Tibial artery (tissue), 4 donors: ENCODE measurements at regions not wholly inside any gene's neighbourhood (a gene's known extent, or its start where the extent isn't known, plus 50 kb on each side); places are given as distances from the start of the nearest gene placed in this dataset.
"Not testable (repeated sequence)": the region's sequence is repeated elsewhere in the genome, so short reads cannot be mapped to it uniquely, and the experiment has no call there.

ENCODE experiments used
- DNase-seq, 2 donors: peaks; one replicate each; pipeline ENCODE4 v3.0.0-alpha.2; 2019
- H3K27ac ChIP-seq, 2 donors: fragments of 200-600 bp; sonication (generic) in 1 of 2; 1 replicate in 1 of 2; 2 replicates in 1 of 2; pipeline ENCODE4 v1.5.1; 2018 to 2019; ENCODE audit warnings: mild to moderate bottlenecking in 1 of 2
- H3K27me3 ChIP-seq, 2 donors: fragments of 200-600 bp; sonication (generic) in 1 of 2; one replicate each; pipeline versions ENCODE4 v1.5.1 to v1.6.0; 2016 to 2019
- H3K36me3 ChIP-seq, 3 donors: fragments of 200-600 bp; sonication (generic) in 2 of 3; one replicate each; pipeline ENCODE4 v1.5.1; 2016 to 2019; ENCODE audit warnings: mild to moderate bottlenecking in 2 of 3
- H3K4me1 ChIP-seq, 4 donors: fragments of 200-600 bp; sonication (generic) in 2 of 4; 1 replicate in 3 of 4; 2 replicates in 1 of 4; pipeline ENCODE4 v1.5.1; 2016 to 2019
- H3K4me3 ChIP-seq, 2 donors: fragments of 200-600 bp; sonication (generic) in 1 of 2; 1 replicate in 1 of 2; 2 replicates in 1 of 2; pipeline ENCODE4 v1.5.1; 2018 to 2019; ENCODE audit warnings: mild to moderate bottlenecking in 2 of 2
- H3K9me3 ChIP-seq, 3 donors: fragments of 200-600 bp; sonication (generic) in 1 of 3; one replicate each; pipeline ENCODE4 v1.5.1; 2016 to 2019
- intact Hi-C: fragments of 100-400 bp; cut with DNase I; formaldehyde crosslinking; loops from one replicate; pipeline ENCODE4 v1.15.0; 2023; ENCODE audit warnings: low total_unique reads
- TF ChIP-seq, protein P1 (sequence below), 2 experiments: fragments of 200-600 bp in 1 of 2; fragments of 450-650 bp in 1 of 2; IDR thresholded peaks; one replicate each; pipeline ENCODE4 v1.5.1; 2017 to 2019; ENCODE audit warnings: antibody characterized with exemption in 2 of 2, mild to moderate bottlenecking in 1 of 2, moderate library complexity in 1 of 2

DNA sequence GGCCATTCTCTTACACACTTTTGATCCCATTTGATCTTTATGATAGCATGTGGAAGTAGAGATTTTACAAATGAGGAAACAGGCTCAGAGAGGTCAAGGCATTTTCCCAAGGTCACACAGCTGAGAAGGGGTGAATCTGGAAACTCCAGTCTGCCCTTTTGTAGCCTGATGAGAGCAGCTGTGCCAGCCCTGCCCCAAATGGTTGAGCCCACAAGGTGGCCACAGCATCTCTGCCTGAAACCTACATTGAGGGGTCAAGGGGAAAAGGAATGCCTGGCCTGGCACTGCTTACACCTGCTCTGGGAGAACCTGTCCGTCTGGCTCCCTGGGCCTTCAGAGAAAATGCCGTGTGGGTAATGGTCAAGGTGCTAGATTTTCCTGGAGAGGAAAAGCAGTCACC lies 200.2 kb upstream of the LINGO1 start:
- peaks cover 0 to 39% of the 10 kb centered on the region in 2 donors for H3K27me3 ChIP-seq
- no peak overlapping the region for H3K4me3 ChIP-seq
- TF ChIP-seq, protein P1, sequence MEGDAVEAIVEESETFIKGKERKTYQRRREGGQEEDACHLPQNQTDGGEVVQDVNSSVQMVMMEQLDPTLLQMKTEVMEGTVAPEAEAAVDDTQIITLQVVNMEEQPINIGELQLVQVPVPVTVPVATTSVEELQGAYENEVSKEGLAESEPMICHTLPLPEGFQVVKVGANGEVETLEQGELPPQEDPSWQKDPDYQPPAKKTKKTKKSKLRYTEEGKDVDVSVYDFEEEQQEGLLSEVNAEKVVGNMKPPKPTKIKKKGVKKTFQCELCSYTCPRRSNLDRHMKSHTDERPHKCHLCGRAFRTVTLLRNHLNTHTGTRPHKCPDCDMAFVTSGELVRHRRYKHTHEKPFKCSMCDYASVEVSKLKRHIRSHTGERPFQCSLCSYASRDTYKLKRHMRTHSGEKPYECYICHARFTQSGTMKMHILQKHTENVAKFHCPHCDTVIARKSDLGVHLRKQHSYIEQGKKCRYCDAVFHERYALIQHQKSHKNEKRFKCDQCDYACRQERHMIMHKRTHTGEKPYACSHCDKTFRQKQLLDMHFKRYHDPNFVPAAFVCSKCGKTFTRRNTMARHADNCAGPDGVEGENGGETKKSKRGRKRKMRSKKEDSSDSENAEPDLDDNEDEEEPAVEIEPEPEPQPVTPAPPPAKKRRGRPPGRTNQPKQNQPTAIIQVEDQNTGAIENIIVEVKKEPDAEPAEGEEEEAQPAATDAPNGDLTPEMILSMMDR (IDR thresholded peaks at IDR 0.05) = no peak
- intact Hi-C loops = no loop called here
- no peak overlapping the region for H3K27ac ChIP-seq
- peak in 1 of 2 donors; percentile 46 for DNase-seq
- H3K4me1 ChIP-seq = no peaks in the 10 kb centered on the region
- H3K9me3 ChIP-seq = no peaks in the 10 kb centered on the region
- no peaks in the 10 kb centered on the region for H3K36me3 ChIP-seq

DNA sequence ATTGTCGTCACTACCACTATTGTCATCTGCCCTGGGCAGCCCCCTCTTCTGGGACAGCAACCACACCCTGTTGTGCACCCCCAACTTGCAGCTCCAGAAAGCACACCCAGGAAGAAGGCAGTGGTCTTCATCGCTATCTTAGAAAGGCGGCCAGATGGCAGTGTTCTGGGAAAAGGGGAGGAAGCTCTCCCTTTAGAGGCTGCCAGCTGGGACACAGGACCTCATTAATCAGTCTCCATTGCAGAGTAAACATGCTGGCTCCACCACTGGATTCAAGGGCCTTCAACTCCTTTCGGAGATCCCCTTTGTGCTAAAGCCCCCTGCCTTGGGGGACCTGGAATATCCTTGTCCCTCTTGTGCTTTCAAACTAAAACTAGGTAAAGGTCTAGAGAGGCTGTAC lies 199.3 kb upstream of the LINGO1 start:
- Histone ChIP-seq H3K36me3 (no peaks in the 10 kb centered on the region), H3K4me1 (no peaks in the 10 kb centered on the region), H3K27me3 (peaks cover 0 to 34% of the 10 kb centered on the region in 2 donors), H3K4me3 (no peak overlapping the region), H3K27ac (no peak overlapping the region), H3K9me3 (no peaks in the 10 kb centered on the region)
- intact Hi-C loops = no loop called here
- no peak for DNase-seq
- TF ChIP-seq, protein P1 (IDR thresholded peaks at IDR 0.05) = no peak

DNA sequence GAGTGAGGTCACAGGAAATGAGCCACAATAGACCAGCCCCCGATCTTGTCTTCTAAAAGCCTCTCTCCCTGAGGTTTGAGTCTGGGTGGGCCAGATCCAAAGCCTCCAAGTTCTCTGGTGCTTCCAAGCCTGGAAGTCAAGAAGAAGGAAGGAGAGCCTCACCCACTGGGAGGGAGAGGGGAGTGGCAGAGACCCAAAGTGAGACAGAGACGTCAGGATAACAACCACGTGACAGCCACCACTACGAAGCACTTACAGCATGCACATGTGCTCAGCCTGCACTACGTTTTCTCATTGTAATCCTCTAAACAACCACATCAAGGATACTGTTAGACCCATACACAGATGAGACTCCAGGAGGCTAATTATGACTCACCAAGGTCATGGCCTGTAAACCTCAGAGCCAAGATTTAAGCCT lies 197.3 kb upstream of the LINGO1 start:
- Histone ChIP-seq H3K27ac (no peak overlapping the region), H3K27me3 (peaks cover 0 to 19% of the 10 kb centered on the region in 2 donors), H3K36me3 (no peaks in the 10 kb centered on the region), H3K4me3 (no peak overlapping the region), H3K9me3 (no peaks in the 10 kb centered on the region), H3K4me1 (no peaks in the 10 kb centered on the region)
- DNase-seq = no peak
- intact Hi-C loops = no loop called here
- TF ChIP-seq, protein P1 (IDR thresholded peaks at IDR 0.05) = no peak

DNA sequence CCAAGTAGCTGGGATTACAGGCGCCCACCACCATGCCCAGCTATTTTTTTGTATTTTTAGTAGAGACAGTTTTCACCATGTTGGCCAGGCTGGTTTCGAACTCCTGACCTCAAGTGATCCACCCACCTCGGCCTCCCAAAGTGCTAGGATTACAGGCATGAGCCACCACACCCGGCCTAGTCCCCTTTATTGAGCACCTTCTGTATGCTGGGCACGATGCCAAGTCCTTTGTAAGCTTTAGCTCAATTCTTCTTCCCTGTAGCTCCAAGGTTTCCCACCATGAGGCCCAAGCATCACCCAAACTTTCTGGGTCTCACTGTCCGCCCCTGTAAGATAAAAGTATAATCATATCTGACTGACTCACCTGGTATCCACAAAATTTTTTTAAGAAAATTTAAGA lies 196.6 kb upstream of the LINGO1 start:
- H3K4me3 ChIP-seq, H3K27ac ChIP-seq, H3K4me1 ChIP-seq, DNase-seq, H3K36me3 ChIP-seq, intact Hi-C loops, H3K9me3 ChIP-seq: not testable (repeated sequence)
- peaks cover 0 to 19% of the 10 kb centered on the region in 2 donors for H3K27me3 ChIP-seq

DNA sequence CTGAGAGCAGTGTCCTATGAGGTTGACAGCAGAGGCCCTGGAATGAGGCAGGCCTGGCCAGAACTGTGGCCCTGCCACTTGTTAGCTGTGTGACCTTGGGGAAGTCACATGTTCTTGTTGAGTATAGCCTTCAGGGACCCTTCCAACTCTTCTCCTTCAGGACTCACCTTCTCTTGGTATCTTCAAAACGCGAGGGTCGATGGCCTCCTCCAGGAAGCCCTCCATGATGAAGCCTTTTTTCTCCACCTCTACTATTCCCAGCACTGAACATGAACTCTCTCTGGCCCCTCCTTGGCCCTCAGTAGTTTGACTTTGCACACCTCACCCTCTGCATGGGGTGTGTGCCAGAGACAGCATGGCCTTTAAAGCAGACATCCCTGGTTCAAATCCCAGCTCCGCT lies 195.1 kb upstream of the LINGO1 start:
- intact Hi-C loops = no loop called here

DNA sequence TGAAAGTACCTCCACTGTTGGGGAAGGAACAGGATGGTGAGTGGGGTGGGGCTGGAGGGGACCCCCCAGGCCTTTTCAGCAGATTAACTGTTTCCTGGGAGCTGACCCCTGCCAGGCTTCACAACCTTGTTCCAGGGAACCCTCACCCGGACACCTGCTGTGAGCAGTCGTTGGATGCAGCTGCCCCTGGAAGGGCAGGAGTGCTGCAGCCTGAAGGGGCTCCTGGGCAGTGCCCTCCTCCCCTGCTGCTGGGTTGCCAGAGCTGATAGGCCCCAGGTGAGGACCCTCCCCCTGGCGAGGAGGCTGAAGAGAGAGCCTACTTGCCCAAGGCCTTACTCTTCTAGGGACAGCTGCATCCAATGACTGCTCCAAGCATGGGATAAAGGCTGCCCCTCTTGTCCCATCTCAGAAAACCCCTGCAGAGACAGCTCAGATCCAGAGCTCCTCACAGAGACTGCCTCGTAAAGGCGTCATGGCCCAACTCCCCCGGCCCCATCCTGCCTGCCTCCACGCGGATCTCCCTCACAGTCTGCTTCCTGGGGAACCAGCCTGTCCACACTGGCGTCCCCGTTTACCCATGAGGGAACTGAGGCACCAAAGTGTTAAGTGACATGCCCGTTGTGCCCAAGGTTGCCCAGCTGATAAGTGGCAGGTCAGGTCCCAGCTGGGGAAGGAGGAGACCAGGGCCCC lies 193.4 kb upstream of the LINGO1 start:
- Histone ChIP-seq H3K4me1 (peaks cover 0 to 2% (median 0%) of the 10 kb centered on the region in 4 donors), H3K36me3 (no peaks in the 10 kb centered on the region), H3K27ac (no peak overlapping the region), H3K27me3 (peaks cover 0 to 32% of the 10 kb centered on the region in 2 donors), H3K9me3 (no peaks in the 10 kb centered on the region), H3K4me3 (no peak overlapping the region)
- TF ChIP-seq, protein P1 (IDR thresholded peaks at IDR 0.05) = no peak
- intact Hi-C loops = no loop called here
- no peak for DNase-seq

More for the DNA sequence above, 195.1 kb upstream of the LINGO1 start:
- TF ChIP-seq, protein P1 (IDR thresholded peaks at IDR 0.05) = no peak
- DNase-seq = no peak
- H3K27ac ChIP-seq = no peak overlapping the region
- H3K4me1 ChIP-seq = no peaks in the 10 kb centered on the region
- H3K27me3 ChIP-seq = peaks cover 0 to 26% of the 10 kb centered on the region in 2 donors
- H3K9me3 ChIP-seq = no peaks in the 10 kb centered on the region
- no peak overlapping the region for H3K4me3 ChIP-seq
- H3K36me3 ChIP-seq = no peaks in the 10 kb centered on the region
